K562 (cell line): ENCODE measurements at regions not wholly inside any gene's neighbourhood (a gene's known extent, or its start where the extent isn't known, plus 50 kb on each side); places are given as distances from the start of the nearest gene placed in this dataset.

ENCODE experiments used
- ATAC-seq: fragments of 200-7000 bp; cut with Tn5 transposase; 3 replicates; pipeline ENCODE4 v1.9.1; 2020; ENCODE audit warnings: moderate library complexity
- BruUV-seq: library from RNA; stranded (reverse); fragments of 400-500 nt; replicated peaks from 2 replicates; lab custom pipeline; 2021; lab: Mats Ljungman, UMichigan
- CTCF ChIA-PET: fragments of 300-600 bp; formaldehyde crosslinking; extraction: SDS; loops from one replicate; lab custom pipeline; 2021; ENCODE audit warnings: low intra/inter-chr PET ratio; lab: Yijun Ruan, JAX
- POLR2A ChIA-PET: fragments of 300-600, 350-650 bp; sonication (Branson Sonifier 250); formaldehyde crosslinking; extraction: SDS; loops from one replicate; lab custom pipeline; 2021; ENCODE audit warnings: antibody characterized with exemption, inconsistent platforms; lab: Yijun Ruan, JAX
- DNase-seq, 4 experiments: peaks; one replicate each; pipeline versions ENCODE4 v3.0.0 to v3.0.0-alpha.2; 2011 to 2018; ENCODE audit warnings: low spot score in 3 of 4, mixed read lengths in 3 of 4; ENCODE audit errors: extremely low read depth in 1 of 4
- FAIRE-seq: peaks from 2 replicates; lab custom pipeline; 2011; peaks lifted over from hg19 to GRCh38; lab: Jason Lieb, UNC
- H2AFZ ChIP-seq: 2 replicates; pipeline ENCODE4 v1.6.0; 2011; ENCODE audit warnings: low read depth, low read length, control low read depth, inconsistent platforms
- H3K27ac ChIP-seq: fragments of 200-600 bp; 3 replicates; pipeline ENCODE4 v1.8.0; 2011; ENCODE audit warnings: low read depth, mild to moderate bottlenecking, control low read depth, inconsistent platforms, low read length, moderate library complexity, mixed read lengths; ENCODE audit errors: extremely low read depth
- H3K27me3 ChIP-seq, 2 experiments: fragments of 300-600 bp in 1 of 2; 2 replicates in 1 of 2; 3 replicates in 1 of 2; pipeline versions ENCODE4 v1.6.0 to v1.8.0; 2011; ENCODE audit warnings: inconsistent platforms in 2 of 2, low read length in 2 of 2, mild to moderate bottlenecking in 1 of 2, mixed read lengths in 1 of 2, moderate library complexity in 1 of 2; ENCODE audit not compliant: control insufficient read depth in 2 of 2, insufficient read depth in 2 of 2
- H3K36me3 ChIP-seq: fragments of 300-600 bp; 3 replicates; pipeline ENCODE4 v1.8.0; 2011; ENCODE audit warnings: mild to moderate bottlenecking, low read length, inconsistent platforms; ENCODE audit not compliant: control insufficient read depth, insufficient read depth
- H3K4me1 ChIP-seq, 2 experiments: fragments of 200-600 bp in 1 of 2; replicated peaks in 1 of 2; 2 replicates in 1 of 2; 3 replicates in 1 of 2; pipeline versions ENCODE4 v1.5.1 to v1.8.0; 2011; ENCODE audit warnings: inconsistent platforms in 2 of 2, low read length in 2 of 2, mild to moderate bottlenecking in 1 of 2, mixed read lengths in 1 of 2, moderate library complexity in 1 of 2; ENCODE audit not compliant: control insufficient read depth in 2 of 2, insufficient read depth in 2 of 2
- H3K4me2 ChIP-seq: 2 replicates; pipeline ENCODE4 v1.6.1; 2011; ENCODE audit warnings: low read length, control low read depth, inconsistent platforms, mixed read lengths; ENCODE audit not compliant: insufficient read depth
- H3K4me3 ChIP-seq: fragments of 200-600 bp; sonication (generic), shearing (Covaris generic); 2 replicates; pipeline ENCODE4 v1.5.1; 2016; ENCODE audit warnings: control low read depth, inconsistent platforms
- H3K79me2 ChIP-seq: fragments of 200-600 bp; 3 replicates; pipeline ENCODE4 v1.8.0; 2011; ENCODE audit warnings: low read length, inconsistent platforms; ENCODE audit not compliant: control insufficient read depth, insufficient read depth
- H3K9ac ChIP-seq, 2 experiments: 2 replicates each; pipeline versions ENCODE4 v1.6.0 to v1.6.1; 2011; ENCODE audit warnings: low read depth in 2 of 2, low read length in 2 of 2, control low read depth in 1 of 2, inconsistent platforms in 1 of 2, mild to moderate bottlenecking in 1 of 2, mixed read lengths in 1 of 2; ENCODE audit not compliant: insufficient read depth in 1 of 2
- H3K9me1 ChIP-seq: one replicate; pipeline ENCODE4 v1.6.0; 2011; ENCODE audit warnings: inconsistent platforms, mild to moderate bottlenecking, low read length, moderate library complexity; ENCODE audit not compliant: control insufficient read depth, insufficient read depth
- H3K9me3 ChIP-seq: replicated peaks from 2 replicates; pipeline ENCODE4 v1.5.1; 2011; ENCODE audit warnings: low read depth, low read length, inconsistent platforms; ENCODE audit not compliant: control insufficient read depth, insufficient read depth
- H4K20me1 ChIP-seq: replicated peaks from 2 replicates; pipeline ENCODE4 v1.6.1; 2011; ENCODE audit warnings: low read length, inconsistent platforms, mixed read lengths; ENCODE audit not compliant: control insufficient read depth, insufficient read depth
- ETV5 ChIP-seq: sonication (generic); formaldehyde crosslinking; IDR thresholded peaks from 2 replicates; pipeline ENCODE4 v1.4.0; 2020; ENCODE audit warnings: low read depth, mild to moderate bottlenecking, missing genetic modification reagents
- FOXP1 ChIP-seq: sonication (generic); formaldehyde crosslinking; IDR thresholded peaks from 2 replicates; pipeline ENCODE4 v1.8.0; 2022; ENCODE audit warnings: mild to moderate bottlenecking, missing genetic modification reagents
- MAFF ChIP-seq: IDR thresholded peaks from 2 replicates; pipeline ENCODE4 v1.6.1; 2012; ENCODE audit warnings: low read length, improper control_type of control experiment
- MEF2D ChIP-seq: conservative IDR thresholded peaks from 2 replicates; pipeline ENCODE4 v1.6.1; 2016; ENCODE audit warnings: low read depth, missing genetic modification characterization, missing compliant biosample characterization
- MTF1 ChIP-seq: fragments of 250-450 bp; sonication (Bioruptor Pico); IDR thresholded peaks from 2 replicates; pipeline ENCODE4 v1.9.0; 2021; ENCODE audit warnings: moderate library complexity, mild to moderate bottlenecking, inconsistent platforms, borderline replicate concordance
- NR1H2 ChIP-seq: sonication (generic); formaldehyde crosslinking; IDR thresholded peaks from 2 replicates; pipeline ENCODE4 v1.4.0; 2020; ENCODE audit warnings: mild to moderate bottlenecking, missing genetic modification reagents
- PTTG1 ChIP-seq: fragments of 450-650 bp; IDR thresholded peaks from 2 replicates; pipeline ENCODE4 v1.6.1; 2016; ENCODE audit warnings: low read depth, mild to moderate bottlenecking, missing genetic modification characterization, missing compliant biosample characterization
- TEAD2 ChIP-seq: fragments of 450-650 bp; IDR thresholded peaks from 2 replicates; pipeline ENCODE4 v1.6.1; 2016; ENCODE audit warnings: missing genetic modification characterization, control low read depth, missing compliant biosample characterization
- TGIF2 ChIP-seq: sonication (generic); formaldehyde crosslinking; IDR thresholded peaks from 2 replicates; pipeline ENCODE4 v1.8.1; 2022; ENCODE audit warnings: mild to moderate bottlenecking, missing genetic modification reagents, moderate library complexity
- ZNF282 ChIP-seq: sonication (generic); formaldehyde crosslinking; IDR thresholded peaks from 2 replicates; pipeline ENCODE4 v1.8.1; 2023; ENCODE audit warnings: missing genetic modification reagents
- ZNF785 ChIP-seq: fragments of 250-450 bp; sonication (Bioruptor Pico); IDR thresholded peaks from 2 replicates; pipeline ENCODE4 v1.4.0; 2020; ENCODE audit warnings: mild to moderate bottlenecking
- WGBS: fragments of 100-300 bp; shearing (Covaris generic); methylation state at CpG from one replicate; pipeline ENCODE4 v1.1.6; 2016; ENCODE audit warnings: low coverage, mixed read lengths; ENCODE audit not compliant: insufficient coverage; ENCODE audit errors: missing lambda C conversion rate; 5-methylcytosine and 5-hydroxymethylcytosine counted together
- in situ Hi-C: fragments of 300-500 bp; cut with MboI; formaldehyde crosslinking; loops from 4 replicates; pipeline ENCODE4 v1.15.0; 2018; ENCODE audit warnings: inconsistent platforms, mixed read lengths
- intact Hi-C: fragments of 100-400 bp; cut with micrococcal nuclease; formaldehyde crosslinking; loops from 2 replicates; pipeline ENCODE4 v1.14.2; 2022
- TF ChIP-seq, protein P1 (sequence below): fragments of 250-450 bp; sonication (Bioruptor Pico); IDR thresholded peaks from 2 replicates; pipeline ENCODE4 v1.9.0; 2021; ENCODE audit warnings: mild to moderate bottlenecking

DNA sequence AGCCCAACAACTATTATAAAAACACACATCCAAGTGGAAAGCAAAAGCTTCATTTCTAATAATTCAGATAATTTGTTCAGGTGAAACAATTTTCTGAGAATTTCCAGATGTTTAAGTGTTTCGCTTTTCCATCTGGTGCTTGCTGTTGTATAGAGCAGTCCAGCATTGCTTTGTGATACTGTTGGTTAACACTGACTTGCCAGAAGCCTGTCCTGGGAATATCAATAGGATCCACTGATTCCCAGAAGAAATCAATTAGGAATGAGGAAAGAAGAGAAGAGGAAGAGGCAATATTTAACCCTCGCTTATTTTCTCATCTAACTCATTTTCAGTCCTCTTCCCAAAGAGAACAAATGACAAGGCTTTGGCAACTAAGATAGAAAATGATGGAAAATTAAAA lies 94.9 kb upstream of the DDIT4L start:
- no peak for FAIRE-seq
- Histone ChIP-seq H3K9ac (no peak overlapping the region), H3K9me1 (no peaks in the 10 kb centered on the region), H3K36me3 (no peaks in the 10 kb centered on the region), H2AFZ (no peak overlapping the region), H4K20me1 (no peaks in the 10 kb centered on the region), H3K4me1 (no peaks in the 10 kb centered on the region), H3K79me2 (no peaks in the 10 kb centered on the region), H3K4me3 (no peak overlapping the region), H3K4me2 (no peak overlapping the region), H3K27ac (no peak overlapping the region), H3K9me3 (no peaks in the 10 kb centered on the region), H3K27me3 (no peaks in the 10 kb centered on the region)
- in situ Hi-C loops (no loop called here), intact Hi-C loops (no loop called here)
- 0% methylated on average over 2 of the region's 2 CpGs for WGBS
- ChIA-PET POLR2A (no interaction called here), CTCF (no interaction called here)
- ATAC-seq = no peak
- TF ChIP-seq TGIF2 (CRISPR knock-in tag) = no peak
- TF ChIP-seq, protein P1, sequence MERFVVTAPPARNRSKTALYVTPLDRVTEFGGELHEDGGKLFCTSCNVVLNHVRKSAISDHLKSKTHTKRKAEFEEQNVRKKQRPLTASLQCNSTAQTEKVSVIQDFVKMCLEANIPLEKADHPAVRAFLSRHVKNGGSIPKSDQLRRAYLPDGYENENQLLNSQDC (CRISPR knock-in tag) = no peak
- no peak for TF ChIP-seq ETV5
- TF ChIP-seq PTTG1 (tag) = no peak
- TF ChIP-seq TEAD2 (tag) = no peak
- TF ChIP-seq MEF2D (tag) = no peak
- TF ChIP-seq MAFF = no peak
- no peak for TF ChIP-seq FOXP1
- no peak for TF ChIP-seq MTF1
- TF ChIP-seq ZNF282 (CRISPR knock-in tag) = no peak
- no peak for TF ChIP-seq NR1H2 (CRISPR knock-in tag)
- no peak for TF ChIP-seq ZNF785
- BruUV-seq = no TSS peak
- DNase-seq = no peak
